ENCODE measurements at regions not wholly inside any gene's neighbourhood (a gene's known extent, or its start where the extent isn't known, plus 50 kb on each side); places are given as distances from the start of the nearest gene placed in this dataset.
A peak's percentile ranks its signal among the peaks of the same experiment; 100 is the strongest.

- no peak for DNase-seq (ENCODE audit: low read depth)
- H3K4me3 ChIP-seq (ENCODE audit: control insufficient read depth, low read depth, low read length), result no peak overlapping the region
- no peak for TF ChIP-seq CTCF (conservative IDR thresholded peaks at IDR 0.05; ENCODE audit: control insufficient read depth, insufficient read depth, low read depth, low read length)
Measured at GRCh38 chr9:18398038-18398437, 75.9 kb upstream of the ADAMTSL1 start.

DNA sequence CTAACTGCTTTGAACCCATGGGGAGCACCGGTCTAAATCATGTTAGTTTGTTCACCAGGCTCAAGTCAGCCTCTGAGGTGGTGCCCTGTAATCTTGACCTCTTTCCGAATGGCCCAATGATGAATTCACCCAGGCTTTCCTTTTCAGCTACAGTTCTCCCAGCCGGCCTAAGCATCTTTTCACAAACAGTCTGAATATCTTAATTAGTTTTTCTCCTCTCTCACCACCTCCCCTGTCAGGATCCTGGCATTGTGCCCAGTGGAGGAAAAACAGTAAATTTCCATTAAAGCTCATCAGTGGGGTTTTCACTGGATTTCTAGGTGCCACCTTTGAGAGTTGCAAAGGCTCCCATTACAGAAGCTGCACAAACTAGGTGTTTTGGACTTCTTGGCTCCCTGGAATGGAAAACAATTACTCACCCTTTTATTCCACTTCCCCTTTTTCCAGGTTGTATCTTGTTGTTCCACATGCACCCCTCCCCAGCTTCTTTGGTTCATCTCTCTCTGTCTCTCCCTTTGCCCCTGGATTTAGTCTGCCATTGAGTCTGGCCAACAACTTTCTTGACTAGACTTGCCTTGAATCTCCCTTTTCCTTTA is 69.4 kb upstream of the ADAMTSL1 start:
- DNase-seq (ENCODE audit: low read depth), result no peak
- no peak for TF ChIP-seq CTCF (conservative IDR thresholded peaks at IDR 0.05; ENCODE audit: control insufficient read depth, insufficient read depth, low read depth, low read length)
- H3K4me3 ChIP-seq (ENCODE audit: control insufficient read depth, low read depth, low read length), result no peak overlapping the region

- peak; percentile 68 for DNase-seq (ENCODE audit: low read depth)
- no peak for TF ChIP-seq CTCF (conservative IDR thresholded peaks at IDR 0.05; ENCODE audit: control insufficient read depth, insufficient read depth, low read depth, low read length)
- H3K4me3 ChIP-seq (ENCODE audit: control insufficient read depth, low read depth, low read length), result no peak overlapping the region
Measured at GRCh38 chr9:18405240-18405639, 68.7 kb upstream of the ADAMTSL1 start.

- no peak for TF ChIP-seq CTCF (conservative IDR thresholded peaks at IDR 0.05; ENCODE audit: control insufficient read depth, insufficient read depth, low read depth, low read length)
- H3K4me3 ChIP-seq (ENCODE audit: control insufficient read depth, low read depth, low read length), result no peak overlapping the region
- no peak for DNase-seq (ENCODE audit: low read depth)
Measured at GRCh38 chr9:18410983-18411382, 63.0 kb upstream of the ADAMTSL1 start.

DNA sequence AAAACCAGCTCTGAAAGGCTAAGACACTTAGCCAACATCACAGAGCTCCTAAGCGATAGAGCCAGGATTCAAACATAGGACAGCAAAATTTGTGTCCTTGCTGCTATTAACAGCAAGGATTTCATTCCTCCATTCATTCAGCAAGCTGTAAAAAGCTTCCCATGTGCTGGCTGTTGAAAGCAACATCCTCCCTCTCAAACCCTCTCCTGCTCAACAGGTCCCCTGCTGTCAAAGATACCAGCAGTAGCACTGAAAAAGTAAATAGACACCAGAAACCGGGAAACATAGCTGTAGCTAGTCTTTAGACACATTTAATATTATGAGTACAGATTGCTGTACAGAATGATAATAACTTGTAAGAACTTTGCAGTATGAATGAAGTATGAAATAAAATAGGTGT is 52.6 kb upstream of the ADAMTSL1 start:
- no peak overlapping the region for H3K4me3 ChIP-seq (ENCODE audit: control insufficient read depth, low read depth, low read length)
- no peak for TF ChIP-seq CTCF (conservative IDR thresholded peaks at IDR 0.05; ENCODE audit: control insufficient read depth, insufficient read depth, low read depth, low read length)
- no peak for DNase-seq (ENCODE audit: low read depth)

DNA sequence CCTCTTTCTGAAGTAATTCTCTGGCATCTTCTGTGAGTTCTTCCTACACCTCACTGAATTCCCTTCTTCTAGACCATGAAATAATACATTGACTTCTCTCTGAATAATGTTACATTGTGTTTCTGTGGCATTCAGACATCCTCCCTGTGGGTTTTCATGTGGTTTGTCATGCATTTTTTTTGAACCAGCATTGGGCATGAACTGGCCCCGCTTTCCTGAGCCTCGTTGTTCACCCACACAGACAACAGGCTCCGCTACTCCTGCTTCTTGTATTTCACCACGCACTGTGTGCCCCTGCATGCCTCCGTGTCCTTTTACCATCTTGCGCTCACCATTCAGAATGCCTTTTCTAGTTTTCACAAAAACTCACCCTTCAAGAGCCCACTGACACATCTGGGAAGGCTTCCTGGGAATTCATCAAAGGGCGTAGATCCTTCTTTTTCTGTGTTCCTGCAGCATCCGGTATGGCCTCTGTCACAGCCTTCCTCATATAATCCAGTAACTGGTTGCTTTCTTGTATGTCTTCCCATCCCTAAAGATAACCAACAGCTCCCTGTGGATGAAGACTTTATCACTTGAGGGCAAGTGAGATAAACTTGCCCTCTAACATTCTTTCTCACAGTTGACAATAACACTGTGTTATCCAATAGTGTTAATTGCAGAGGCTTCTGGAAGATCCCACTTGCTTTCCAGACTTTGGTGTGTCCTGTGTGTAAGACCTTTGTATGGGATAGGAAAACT is 51.5 kb upstream of the ADAMTSL1 start:
- DNase-seq (ENCODE audit: low read depth), result no peak
- TF ChIP-seq CTCF (conservative IDR thresholded peaks at IDR 0.05; ENCODE audit: control insufficient read depth, insufficient read depth, low read depth, low read length), result no peak

More for the DNA sequence above, 51.5 kb upstream of the ADAMTSL1 start:
- no peak overlapping the region for H3K4me3 ChIP-seq (ENCODE audit: control insufficient read depth, low read depth, low read length)
